CD14-positive monocyte (primary cell): ENCODE measurements at regions not wholly inside any gene's neighbourhood (a gene's known extent, or its start where the extent isn't known, plus 50 kb on each side); places are given as distances from the start of the nearest gene placed in this dataset.

Experiments
- DNase-seq, 3 donors: peaks; one replicate each; pipeline ENCODE4 v3.0.0-alpha.2; 2011 to 2022
- H2AFZ ChIP-seq: 2 replicates; pipeline ENCODE4 v1.6.0; 2012; ENCODE audit warnings: mild to moderate bottlenecking, low read depth, low read length, inconsistent platforms; ENCODE audit not compliant: insufficient read depth, poor library complexity, severe bottlenecking
- H3K27ac ChIP-seq, 2 donors: 1 replicate in 1 of 2; 2 replicates in 1 of 2; pipeline ENCODE4 v1.5.1; 2012 to 2013; ENCODE audit warnings: low read length in 2 of 2, control low read depth in 1 of 2, inconsistent platforms in 1 of 2, low read depth in 1 of 2, mild to moderate bottlenecking in 1 of 2
- H3K27me3 ChIP-seq, 2 donors: one replicate each; pipeline versions ENCODE4 v1.6.0 to v1.6.1; 2011 to 2013; ENCODE audit warnings: low read length in 2 of 2; ENCODE audit not compliant: control insufficient read depth in 2 of 2, insufficient read depth in 2 of 2
- H3K36me3 ChIP-seq, 2 donors: replicated peaks in 1 of 2; 1 replicate in 1 of 2; 2 replicates in 1 of 2; pipeline versions ENCODE4 v1.5.1 to v1.6.1; 2012 to 2013; ENCODE audit warnings: low read length in 2 of 2, control low read depth in 1 of 2, inconsistent platforms in 1 of 2, mild to moderate bottlenecking in 1 of 2; ENCODE audit not compliant: insufficient read depth in 2 of 2, control insufficient read depth in 1 of 2
- H3K4me1 ChIP-seq, 2 donors: 1 replicate in 1 of 2; 2 replicates in 1 of 2; pipeline versions ENCODE4 v1.5.1 to v1.6.1; 2012 to 2013; ENCODE audit warnings: low read length in 2 of 2, control low read depth in 1 of 2, inconsistent platforms in 1 of 2, mild to moderate bottlenecking in 1 of 2, moderate library complexity in 1 of 2; ENCODE audit not compliant: insufficient read depth in 2 of 2, control insufficient read depth in 1 of 2
- H3K4me2 ChIP-seq: replicated peaks from 2 replicates; pipeline ENCODE3; 2012; ENCODE audit warnings: low read length, moderate library complexity, mild to moderate bottlenecking; ENCODE audit not compliant: poor library complexity, severe bottlenecking; ENCODE audit errors: extremely low read depth
- H3K4me3 ChIP-seq, 3 experiments: fragments of 200-600 bp in 1 of 3; sonication (generic) in 1 of 3; replicated peaks in 1 of 3; 1 replicate in 2 of 3; 2 replicates in 1 of 3; pipeline ENCODE4 v1.5.1; 2011 to 2013; ENCODE audit warnings: low read length in 3 of 3, mild to moderate bottlenecking in 3 of 3, control low read depth in 2 of 3, low read depth in 2 of 3, inconsistent platforms in 1 of 3, moderate library complexity in 1 of 3
- H3K79me2 ChIP-seq: 2 replicates; pipeline ENCODE4 v1.6.0; 2012; ENCODE audit warnings: mild to moderate bottlenecking, control low read depth, inconsistent platforms, low read length, moderate library complexity; ENCODE audit not compliant: insufficient read depth
- H3K9ac ChIP-seq: 2 replicates; pipeline ENCODE4 v1.6.0; 2017; ENCODE audit warnings: low read length, mild to moderate bottlenecking; ENCODE audit not compliant: insufficient read depth, poor library complexity, severe bottlenecking
- H3K9me3 ChIP-seq, 2 donors: replicated peaks in 1 of 2; 1 replicate in 1 of 2; 2 replicates in 1 of 2; pipeline versions ENCODE4 v1.5.1 to v1.6.1; 2012 to 2013; ENCODE audit warnings: low read length in 2 of 2, control low read depth in 1 of 2; ENCODE audit not compliant: control insufficient read depth in 1 of 2, insufficient read depth in 1 of 2
- H4K20me1 ChIP-seq: 2 replicates; pipeline ENCODE4 v1.6.0; 2012; ENCODE audit warnings: mild to moderate bottlenecking, low read length, control low read depth, moderate library complexity; ENCODE audit not compliant: insufficient read depth
- H3K27ac Mint-ChIP-seq, 7 donors: one replicate each; pipeline ENCODE4 v1.8.0; 2020; ENCODE audit warnings: mild to moderate bottlenecking in 7 of 7, mixed read lengths in 7 of 7, moderate library complexity in 6 of 7, inconsistent platforms in 2 of 7
- H3K27me3 Mint-ChIP-seq, 3 donors: one replicate each; pipeline ENCODE4 v1.8.0; 2021 to 2022; ENCODE audit warnings: low read depth in 3 of 3, mild to moderate bottlenecking in 3 of 3, mixed read lengths in 3 of 3, moderate library complexity in 3 of 3, inconsistent platforms in 1 of 3
- H3K36me3 Mint-ChIP-seq, 2 donors: one replicate each; pipeline ENCODE4 v1.8.0; 2020; ENCODE audit warnings: mixed read lengths in 2 of 2, inconsistent platforms in 1 of 2, mild to moderate bottlenecking in 1 of 2
- H3K4me1 Mint-ChIP-seq: one replicate; pipeline ENCODE4 v1.8.0; 2020; ENCODE audit warnings: mild to moderate bottlenecking, mixed read lengths
- H3K4me3 Mint-ChIP-seq, 2 donors: one replicate each; pipeline ENCODE4 v1.8.0; 2020; ENCODE audit warnings: mild to moderate bottlenecking in 2 of 2, mixed read lengths in 2 of 2, moderate library complexity in 1 of 2
- H3K9me3 Mint-ChIP-seq, 7 donors: one replicate each; pipeline ENCODE4 v1.8.0; 2020 to 2022; ENCODE audit warnings: mixed read lengths in 7 of 7, mild to moderate bottlenecking in 6 of 7, moderate library complexity in 6 of 7, inconsistent platforms in 2 of 7
- WGBS: methylation state at CpG from one replicate; pipeline ENCODE4 v1.1.5; 2013; ENCODE audit warnings: missing lambda C conversion rate; ENCODE audit not compliant: insufficient coverage; 5-methylcytosine and 5-hydroxymethylcytosine counted together
- intact Hi-C, 2 donors: fragments of 100-400 bp; cut with micrococcal nuclease; formaldehyde crosslinking; loops; one replicate each; pipeline versions ENCODE4 v1.15.0 to v1.15.1; 2023
- TF ChIP-seq, protein P1 (sequence below): fragments of 200-600 bp; IDR thresholded peaks from one replicate; pipeline ENCODE4 v1.8.0; 2022; ENCODE audit warnings: antibody characterized with exemption, mild to moderate bottlenecking

DNA sequence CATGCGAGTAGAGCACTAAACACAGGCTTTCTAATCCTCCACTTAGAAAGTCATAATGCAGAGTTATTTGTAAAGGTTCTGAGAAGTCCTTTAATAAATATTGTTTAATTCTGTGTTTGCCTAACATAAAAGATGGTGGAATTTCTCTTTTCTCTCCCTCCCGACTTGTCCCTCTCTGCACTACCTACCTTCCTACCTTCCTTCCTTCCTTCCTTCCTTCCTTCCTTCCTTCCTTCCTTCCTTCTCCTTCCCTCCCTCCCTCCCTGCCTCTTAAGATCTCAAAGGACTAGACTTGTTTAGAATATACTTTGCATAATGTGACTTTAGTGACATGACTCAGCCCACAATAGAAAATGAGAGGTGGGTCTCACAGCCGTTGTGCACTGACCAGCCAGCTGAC lies 156.3 kb upstream of the TAPT1 start:
- no peak overlapping the region for H3K9ac ChIP-seq
- no peak overlapping the region for H3K27ac ChIP-seq
- TF ChIP-seq, protein P1, sequence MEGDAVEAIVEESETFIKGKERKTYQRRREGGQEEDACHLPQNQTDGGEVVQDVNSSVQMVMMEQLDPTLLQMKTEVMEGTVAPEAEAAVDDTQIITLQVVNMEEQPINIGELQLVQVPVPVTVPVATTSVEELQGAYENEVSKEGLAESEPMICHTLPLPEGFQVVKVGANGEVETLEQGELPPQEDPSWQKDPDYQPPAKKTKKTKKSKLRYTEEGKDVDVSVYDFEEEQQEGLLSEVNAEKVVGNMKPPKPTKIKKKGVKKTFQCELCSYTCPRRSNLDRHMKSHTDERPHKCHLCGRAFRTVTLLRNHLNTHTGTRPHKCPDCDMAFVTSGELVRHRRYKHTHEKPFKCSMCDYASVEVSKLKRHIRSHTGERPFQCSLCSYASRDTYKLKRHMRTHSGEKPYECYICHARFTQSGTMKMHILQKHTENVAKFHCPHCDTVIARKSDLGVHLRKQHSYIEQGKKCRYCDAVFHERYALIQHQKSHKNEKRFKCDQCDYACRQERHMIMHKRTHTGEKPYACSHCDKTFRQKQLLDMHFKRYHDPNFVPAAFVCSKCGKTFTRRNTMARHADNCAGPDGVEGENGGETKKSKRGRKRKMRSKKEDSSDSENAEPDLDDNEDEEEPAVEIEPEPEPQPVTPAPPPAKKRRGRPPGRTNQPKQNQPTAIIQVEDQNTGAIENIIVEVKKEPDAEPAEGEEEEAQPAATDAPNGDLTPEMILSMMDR = no peak
- no peaks in the 10 kb centered on the region for H3K27me3 ChIP-seq
- no peak for DNase-seq
- H3K9me3 ChIP-seq = no peaks in the 10 kb centered on the region
- Mint-ChIP-seq H3K27me3 (peaks cover 0 to 1% (median 0%) of the 10 kb centered on the region in 3 donors), H3K4me3 (no peak overlapping the region), H3K9me3 (peaks cover 0 to 9% (median 0%) of the 10 kb centered on the region in 7 donors), H3K36me3 (no peaks in the 10 kb centered on the region), H3K27ac (no peak overlapping the region), H3K4me1 (no peaks in the 10 kb centered on the region)
- H3K4me3 ChIP-seq = no peak overlapping the region
- intact Hi-C loops = no loop called here
- 20% methylated on average over 1 of the region's 3 CpGs for WGBS
- H3K36me3 ChIP-seq = no peaks in the 10 kb centered on the region
- H4K20me1 ChIP-seq = no peaks in the 10 kb centered on the region
- H2AFZ ChIP-seq = no peak overlapping the region
- no peaks in the 10 kb centered on the region for H3K79me2 ChIP-seq
- H3K4me1 ChIP-seq = no peaks in the 10 kb centered on the region
- H3K4me2 ChIP-seq = no peak overlapping the region

DNA sequence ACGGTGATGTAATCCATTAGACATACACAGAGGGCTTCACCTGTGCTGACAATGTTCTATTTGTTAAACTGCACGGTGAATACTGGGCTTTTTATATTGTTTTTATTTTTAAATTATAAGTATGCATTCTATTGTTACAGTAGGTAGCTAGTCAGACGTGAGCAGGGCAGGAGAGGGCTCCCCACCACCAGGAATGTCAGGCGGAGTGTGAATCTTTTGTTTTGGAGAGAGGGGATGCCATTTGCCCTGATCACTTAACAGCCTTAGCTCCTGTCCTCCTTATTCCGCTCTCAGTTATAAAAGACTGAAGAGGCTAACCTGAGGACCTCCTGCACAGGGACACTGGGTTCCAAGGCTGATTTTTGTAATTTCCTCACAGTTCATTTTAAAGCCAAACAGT lies 151.6 kb upstream of the TAPT1 start:
- Histone ChIP-seq H3K9me3 (no peaks in the 10 kb centered on the region), H3K9ac (no peak overlapping the region), H3K4me3 (no peak overlapping the region), H4K20me1 (no peaks in the 10 kb centered on the region), H3K36me3 (no peaks in the 10 kb centered on the region), H3K4me2 (no peak overlapping the region), H3K27me3 (no peaks in the 10 kb centered on the region), H3K27ac (no peak overlapping the region), H3K79me2 (no peaks in the 10 kb centered on the region), H2AFZ (no peak overlapping the region), H3K4me1 (no peaks in the 10 kb centered on the region)
- no peaks in the 10 kb centered on the region for H3K36me3 Mint-ChIP-seq
- no peak for DNase-seq
- TF ChIP-seq, protein P1 = no peak
- H3K4me1 Mint-ChIP-seq = no peaks in the 10 kb centered on the region
- intact Hi-C loops = no loop called here
- no peak overlapping the region for H3K27ac Mint-ChIP-seq
- H3K9me3 Mint-ChIP-seq = peaks cover 0 to 8% (median 0%) of the 10 kb centered on the region in 7 donors
- no peaks in the 10 kb centered on the region for H3K27me3 Mint-ChIP-seq
- WGBS = no CpG with 5 or more reads among the region's 5 CpGs
- no peak overlapping the region for H3K4me3 Mint-ChIP-seq
